Mesothelial cell of epicardium (in vitro differentiated cells): ENCODE measurements at regions not wholly inside any gene's neighbourhood (a gene's known extent, or its start where the extent isn't known, plus 50 kb on each side); places are given as distances from the start of the nearest gene placed in this dataset.

Experiments
- DNase-seq, 2 experiments: peaks; one replicate each; pipeline ENCODE4 v3.0.0; 2021; ENCODE audit warnings: low spot score in 2 of 2; ENCODE audit not compliant: unreplicated experiment in 2 of 2
- H3K27ac Mint-ChIP-seq: 2 replicates; pipeline ENCODE4 v1.8.0; 2021; ENCODE audit warnings: mixed read lengths
- H3K27me3 Mint-ChIP-seq: 2 replicates; pipeline ENCODE4 v1.8.0; 2021; ENCODE audit warnings: low read depth, mixed read lengths
- H3K36me3 Mint-ChIP-seq: 2 replicates; pipeline ENCODE4 v1.8.0; 2021; ENCODE audit warnings: mixed read lengths
- H3K4me1 Mint-ChIP-seq: 2 replicates; pipeline ENCODE4 v1.8.0; 2021; ENCODE audit warnings: mixed read lengths
- H3K4me3 Mint-ChIP-seq: 2 replicates; pipeline ENCODE4 v1.8.0; 2021; ENCODE audit warnings: mild to moderate bottlenecking, moderate library complexity, mixed read lengths
- H3K9me3 Mint-ChIP-seq: 2 replicates; pipeline ENCODE4 v1.8.0; 2021; ENCODE audit warnings: mixed read lengths
- CTCF ChIP-seq: fragments of 200-600 bp; sonication (generic); IDR thresholded peaks from one replicate; pipeline ENCODE4 v1.5.0; 2021; ENCODE audit warnings: antibody characterized with exemption; ENCODE audit not compliant: unreplicated experiment

- no peak for DNase-seq
- Mint-ChIP-seq H3K9me3 (peaks cover 3% of the 10 kb centered on the region), H3K36me3 (no peaks in the 10 kb centered on the region), H3K27ac (no peak overlapping the region), H3K4me1 (peaks cover 3% of the 10 kb centered on the region), H3K4me3 (no peak overlapping the region), H3K27me3 (no peaks in the 10 kb centered on the region)
- no peak for TF ChIP-seq CTCF
Observed at GRCh38 chr3:137820366-137820765, 56.3 kb downstream of the SOX14 start.

DNA sequence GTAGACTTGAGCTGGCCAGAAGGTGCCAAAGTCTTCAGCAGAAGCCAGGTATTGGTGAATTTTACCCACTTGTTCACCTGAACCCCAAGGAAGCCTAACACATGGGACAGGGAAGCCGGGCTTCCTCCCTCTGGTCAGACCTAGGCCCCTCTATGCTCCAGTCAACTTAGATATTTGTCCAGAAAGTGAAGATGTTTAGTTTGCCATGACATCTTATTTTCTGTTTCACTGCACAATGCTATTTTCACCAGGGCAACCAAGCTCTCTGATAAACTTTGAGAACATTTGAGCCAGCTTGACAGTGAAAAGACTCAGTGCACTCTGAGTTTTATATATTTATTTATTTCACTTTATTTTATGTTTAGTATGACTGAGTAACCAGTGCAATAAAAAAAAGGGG lies 71.0 kb downstream of the SOX14 start:
- no peak for DNase-seq

GRCh38 chr3:137845194-137845593 lies 81.1 kb downstream of the SOX14 start:
- Mint-ChIP-seq H3K27ac (no peak overlapping the region), H3K27me3 (peaks cover 21% of the 10 kb centered on the region), H3K9me3 (no peaks in the 10 kb centered on the region), H3K4me1 (peaks cover 6% of the 10 kb centered on the region), H3K4me3 (no peak overlapping the region), H3K36me3 (no peaks in the 10 kb centered on the region)
- TF ChIP-seq CTCF, result no peak
- DNase-seq, result no peak

More for the DNA sequence above, 71.0 kb downstream of the SOX14 start:
- TF ChIP-seq CTCF, result no peak
- Mint-ChIP-seq H3K27ac (no peak overlapping the region), H3K4me1 (peaks cover 10% of the 10 kb centered on the region), H3K27me3 (peaks cover 5% of the 10 kb centered on the region), H3K36me3 (no peaks in the 10 kb centered on the region), H3K4me3 (no peak overlapping the region), H3K9me3 (peaks cover 3% of the 10 kb centered on the region)

DNA sequence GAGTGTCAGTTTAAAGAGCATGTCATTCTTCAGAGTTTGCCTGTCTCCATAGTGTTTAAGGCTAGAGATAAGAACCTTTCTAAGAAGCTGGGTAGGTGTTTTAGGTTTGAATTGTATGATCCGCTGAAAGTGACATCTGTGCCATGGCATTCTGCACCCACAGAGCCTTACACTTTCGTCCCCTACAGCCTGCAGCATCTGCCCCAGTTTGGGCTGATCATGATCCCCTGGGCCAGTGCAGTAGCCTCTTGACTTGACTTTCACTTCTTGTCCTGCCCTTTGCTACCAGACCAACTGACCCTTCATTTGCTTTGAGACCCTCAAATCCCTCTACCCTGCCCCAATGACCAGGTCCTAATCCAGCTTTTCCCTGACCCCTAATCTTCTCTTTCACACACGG lies 81.6 kb downstream of the SOX14 start:
- Mint-ChIP-seq H3K27me3 (peaks cover 21% of the 10 kb centered on the region), H3K9me3 (no peaks in the 10 kb centered on the region), H3K36me3 (no peaks in the 10 kb centered on the region), H3K4me3 (no peak overlapping the region), H3K4me1 (peaks cover 6% of the 10 kb centered on the region), H3K27ac (no peak overlapping the region)
- no peak for DNase-seq
- TF ChIP-seq CTCF, result no peak

DNA sequence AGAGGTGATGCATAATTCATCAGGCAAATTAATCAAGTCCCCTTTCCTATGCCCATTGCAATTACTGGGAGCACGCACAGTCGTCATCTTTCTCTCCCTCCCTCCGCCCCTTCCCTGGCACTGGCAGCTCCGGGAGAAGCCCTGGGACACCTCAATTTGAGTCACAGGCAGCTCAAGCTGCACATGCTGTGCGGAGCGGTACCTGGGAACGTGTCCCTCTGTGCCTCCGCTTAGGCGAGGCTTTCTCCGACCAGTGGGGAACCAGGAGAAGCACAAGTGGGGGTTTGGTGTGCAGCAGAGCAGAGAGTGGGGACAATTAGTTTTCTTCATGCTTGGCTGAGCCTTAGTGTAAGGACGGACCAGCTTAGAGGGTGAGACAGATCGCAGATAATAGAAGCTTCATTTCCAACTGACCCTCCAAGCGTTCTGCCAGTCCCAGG lies 88.3 kb downstream of the SOX14 start:
- Mint-ChIP-seq H3K27ac (no peak overlapping the region), H3K9me3 (no peaks in the 10 kb centered on the region), H3K4me1 (no peaks in the 10 kb centered on the region), H3K36me3 (no peaks in the 10 kb centered on the region), H3K4me3 (no peak overlapping the region), H3K27me3 (peaks cover 45% of the 10 kb centered on the region)
- no peak for DNase-seq
- TF ChIP-seq CTCF, result no peak
